CD4-positive, alpha-beta T cell treated with Interleukin-21 for 1 hour (primary cell): ENCODE measurements at regions not wholly inside any gene's neighbourhood (a gene's known extent, or its start where the extent isn't known, plus 50 kb on each side); places are given as distances from the start of the nearest gene placed in this dataset.

Experiments used
- DNase-seq: peaks from one replicate; pipeline ENCODE4 v3.0.0-alpha.2; 2020

GRCh38 chr4:110675426-110675825 lies 52.5 kb upstream of the PITX2 start:
- no peak for DNase-seq

GRCh38 chr4:110676241-110676640 lies 53.4 kb upstream of the PITX2 start:
- DNase-seq, result no peak

- DNase-seq, result no peak
Measured at GRCh38 chr4:110678517-110679227, 55.8 kb upstream of the PITX2 start.

GRCh38 chr4:110680265-110680664 lies 57.4 kb upstream of the PITX2 start:
- no peak for DNase-seq

GRCh38 chr4:110681381-110681780 lies 58.5 kb upstream of the PITX2 start:
- no peak for DNase-seq

GRCh38 chr4:110682311-110682710 lies 59.4 kb upstream of the PITX2 start:
- DNase-seq, result no peak

GRCh38 chr4:110683601-110684000 lies 60.7 kb upstream of the PITX2 start:
- DNase-seq, result no peak

GRCh38 chr4:110702326-110702725 lies 79.4 kb upstream of the PITX2 start:
- no peak for DNase-seq

GRCh38 chr4:110704748-110705439 lies 82.0 kb upstream of the PITX2 start:
- DNase-seq, result no peak

- no peak for DNase-seq
Measured at GRCh38 chr4:110705440-110705782, 82.5 kb upstream of the PITX2 start.

- DNase-seq, result no peak
Measured at GRCh38 chr4:110710070-110710469, 87.2 kb upstream of the PITX2 start.

GRCh38 chr4:110712486-110712885 lies 89.6 kb upstream of the PITX2 start:
- no peak for DNase-seq

- DNase-seq, result no peak
Measured at GRCh38 chr4:110730318-110730717, 107.4 kb upstream of the PITX2 start.

GRCh38 chr4:110733901-110734300 lies 111.0 kb upstream of the PITX2 start:
- no peak for DNase-seq

- no peak for DNase-seq
Measured at GRCh38 chr4:110735686-110736085, 112.8 kb upstream of the PITX2 start.

GRCh38 chr4:110737931-110738330 lies 115.1 kb upstream of the PITX2 start:
- no peak for DNase-seq

GRCh38 chr4:110742143-110742542 lies 119.3 kb upstream of the PITX2 start:
- no peak for DNase-seq

- DNase-seq, result no peak
Measured at GRCh38 chr4:110748071-110748470, 125.2 kb upstream of the PITX2 start.

GRCh38 chr4:110751183-110751582 lies 128.3 kb upstream of the PITX2 start:
- no peak for DNase-seq

- DNase-seq, result no peak
Measured at GRCh38 chr4:110751986-110752385, 129.1 kb upstream of the PITX2 start.

GRCh38 chr4:110753466-110753865 lies 130.6 kb upstream of the PITX2 start:
- DNase-seq, result no peak

- no peak for DNase-seq
Measured at GRCh38 chr4:110754716-110755115, 131.8 kb upstream of the PITX2 start.

GRCh38 chr4:110769578-110769977 lies 146.7 kb upstream of the PITX2 start:
- no peak for DNase-seq

- no peak for DNase-seq
Measured at GRCh38 chr4:110770353-110770752, 147.5 kb upstream of the PITX2 start.

GRCh38 chr4:110778521-110778920 lies 155.6 kb upstream of the PITX2 start:
- DNase-seq, result no peak
